HL-60 (cell line): ENCODE measurements at regions not wholly inside any gene's neighbourhood (a gene's known extent, or its start where the extent isn't known, plus 50 kb on each side); places are given as distances from the start of the nearest gene placed in this dataset.
A peak's percentile ranks its signal among the peaks of the same experiment; 100 is the strongest.

ENCODE experiments used
- DNase-seq, 2 experiments: peaks; one replicate each; pipeline ENCODE4 v3.0.0-alpha.2; 2010 to 2020; ENCODE audit warnings: low read depth in 1 of 2, low spot score in 1 of 2
- H3K27ac ChIP-seq: fragments of 250-450 bp; sonication (Bioruptor Pico); replicated peaks from 2 replicates; pipeline ENCODE4 v1.5.1; 2020; ENCODE audit warnings: mild to moderate bottlenecking, moderate library complexity
- H3K27me3 ChIP-seq: fragments of 250-450 bp; sonication (Bioruptor Pico); 2 replicates; pipeline ENCODE4 v1.5.1; 2021; ENCODE audit warnings: mild to moderate bottlenecking, moderate library complexity; ENCODE audit not compliant: insufficient read depth, poor library complexity, severe bottlenecking
- H3K4me3 ChIP-seq: replicated peaks from 2 replicates; pipeline ENCODE4 v1.5.1; 2011; ENCODE audit warnings: mild to moderate bottlenecking, control low read depth, low read length; ENCODE audit not compliant: insufficient read depth
- CTCF ChIP-seq: IDR thresholded peaks from one replicate; pipeline ENCODE4 v1.5.1; 2011; ENCODE audit warnings: low read length, control low read depth, inconsistent platforms; ENCODE audit not compliant: insufficient read depth
- GABPA ChIP-seq: IDR thresholded peaks from 2 replicates; pipeline ENCODE4 v1.6.1; 2012; ENCODE audit warnings: low read depth
- POLR2AphosphoS5 ChIP-seq: IDR thresholded peaks from 2 replicates; pipeline ENCODE4 v1.6.1; 2012; ENCODE audit warnings: low read depth
- REST ChIP-seq: IDR thresholded peaks from 2 replicates; pipeline ENCODE4 v1.6.1; 2012; ENCODE audit warnings: low read depth; ENCODE audit not compliant: insufficient replicate concordance
- SPI1 ChIP-seq: IDR thresholded peaks from 2 replicates; pipeline ENCODE4 v1.6.1; 2012; ENCODE audit warnings: low read depth, mild to moderate bottlenecking, borderline replicate concordance

GRCh38 chr5:87781976-87782375, 369.2 kb upstream of the CCNH start:
- no peak for TF ChIP-seq REST
- TF ChIP-seq SPI1 = no peak
- TF ChIP-seq POLR2AphosphoS5 = no peak
- no peak for TF ChIP-seq CTCF
- TF ChIP-seq GABPA = no peak
- H3K27me3 ChIP-seq = no peaks in the 10 kb centered on the region

GRCh38 chr5:87780831-87781760, 368.4 kb upstream of the CCNH start:
- TF ChIP-seq CTCF = peak; percentile 41
- TF ChIP-seq GABPA = no peak
- no peak overlapping the region for H3K4me3 ChIP-seq

More at GRCh38 chr5:87781976-87782375, 369.2 kb upstream of the CCNH start:
- no peak for DNase-seq
- no peak overlapping the region for H3K27ac ChIP-seq
- no peak overlapping the region for H3K4me3 ChIP-seq

GRCh38 chr5:87778876-87779275, 366.1 kb upstream of the CCNH start:
- no peaks in the 10 kb centered on the region for H3K27me3 ChIP-seq
- H3K27ac ChIP-seq = no peak overlapping the region
- TF ChIP-seq POLR2AphosphoS5 (no peak), CTCF (no peak), GABPA (no peak), SPI1 (no peak), REST (no peak)
- no peak overlapping the region for H3K4me3 ChIP-seq
- no peak for DNase-seq

More at GRCh38 chr5:87780831-87781760, 368.4 kb upstream of the CCNH start:
- no peak overlapping the region for H3K27ac ChIP-seq
- H3K27me3 ChIP-seq = no peaks in the 10 kb centered on the region
- peak; percentile 21 to 55 for DNase-seq
